B cell (primary cell): ENCODE measurements at regions not wholly inside any gene's neighbourhood (a gene's known extent, or its start where the extent isn't known, plus 50 kb on each side); places are given as distances from the start of the nearest gene placed in this dataset.

ENCODE experiments used
- EZH2 ChIP-seq: IDR thresholded peaks from 2 replicates; pipeline ENCODE4 v1.6.1; 2012; ENCODE audit warnings: borderline replicate concordance, low read depth, mild to moderate bottlenecking, moderate library complexity, low read length; ENCODE audit not compliant: insufficient read depth, poor library complexity, severe bottlenecking
- TF ChIP-seq, protein P1 (sequence below): fragments of 200-600 bp; IDR thresholded peaks from one replicate; pipeline ENCODE4 v1.8.0; 2022; ENCODE audit warnings: antibody characterized with exemption, mild to moderate bottlenecking

DNA sequence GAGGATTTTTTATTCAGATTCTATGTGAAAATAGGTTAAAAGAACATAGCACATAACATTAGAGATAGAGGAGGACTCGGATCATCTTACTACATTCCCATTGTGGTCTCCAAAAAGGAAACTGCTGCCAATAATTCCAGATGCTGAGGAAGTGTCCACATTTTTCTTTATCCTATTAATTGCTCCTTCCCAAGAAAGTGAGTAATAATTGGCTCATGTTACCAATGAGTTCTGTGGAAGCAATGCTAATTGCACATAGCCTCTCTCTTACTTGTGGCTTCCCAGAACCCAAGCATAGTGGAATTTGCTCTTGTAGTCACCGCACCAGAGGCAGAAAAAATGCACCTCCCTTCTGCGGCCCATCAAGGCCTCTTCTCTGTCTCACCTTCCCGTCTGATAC lies 208.4 kb downstream of the PLOD2 start:
- TF ChIP-seq, protein P1, sequence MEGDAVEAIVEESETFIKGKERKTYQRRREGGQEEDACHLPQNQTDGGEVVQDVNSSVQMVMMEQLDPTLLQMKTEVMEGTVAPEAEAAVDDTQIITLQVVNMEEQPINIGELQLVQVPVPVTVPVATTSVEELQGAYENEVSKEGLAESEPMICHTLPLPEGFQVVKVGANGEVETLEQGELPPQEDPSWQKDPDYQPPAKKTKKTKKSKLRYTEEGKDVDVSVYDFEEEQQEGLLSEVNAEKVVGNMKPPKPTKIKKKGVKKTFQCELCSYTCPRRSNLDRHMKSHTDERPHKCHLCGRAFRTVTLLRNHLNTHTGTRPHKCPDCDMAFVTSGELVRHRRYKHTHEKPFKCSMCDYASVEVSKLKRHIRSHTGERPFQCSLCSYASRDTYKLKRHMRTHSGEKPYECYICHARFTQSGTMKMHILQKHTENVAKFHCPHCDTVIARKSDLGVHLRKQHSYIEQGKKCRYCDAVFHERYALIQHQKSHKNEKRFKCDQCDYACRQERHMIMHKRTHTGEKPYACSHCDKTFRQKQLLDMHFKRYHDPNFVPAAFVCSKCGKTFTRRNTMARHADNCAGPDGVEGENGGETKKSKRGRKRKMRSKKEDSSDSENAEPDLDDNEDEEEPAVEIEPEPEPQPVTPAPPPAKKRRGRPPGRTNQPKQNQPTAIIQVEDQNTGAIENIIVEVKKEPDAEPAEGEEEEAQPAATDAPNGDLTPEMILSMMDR, result no peak
- no peak for TF ChIP-seq EZH2
